Activated CD8-positive, alpha-beta memory T cell treated with anti-CD3 and anti-CD28 coated beads, Interleukin-2, amount 10 ng/mL, durations not matched to agents 7 days and 5 days (primary cell): ENCODE measurements at regions not wholly inside any gene's neighbourhood (a gene's known extent, or its start where the extent isn't known, plus 50 kb on each side); places are given as distances from the start of the nearest gene placed in this dataset.

Experiments used
- ATAC-seq: fragments of 150-1000 bp; cut with Tn5 transposase; one replicate; pipeline ENCODE4 v1.10.0; 2021; ENCODE audit warnings: moderate library complexity
- CTCF ChIA-PET: fragments of 350-600 bp; sonication (Branson Sonifier 250); formaldehyde crosslinking; loops from one replicate; lab custom pipeline; 2021; ENCODE audit warnings: antibody characterized with exemption; lab: Charles Lee
- DNase-seq: peaks from one replicate; pipeline ENCODE4 v3.0.0-alpha.2; 2020
- H3K27ac Mint-ChIP-seq: one replicate; pipeline ENCODE4 v1.8.0; 2021; ENCODE audit warnings: mild to moderate bottlenecking, mixed read lengths
- H3K27me3 Mint-ChIP-seq: one replicate; pipeline ENCODE4 v1.8.0; 2021; ENCODE audit warnings: mixed read lengths
- H3K36me3 Mint-ChIP-seq: one replicate; pipeline ENCODE4 v1.8.0; 2021; ENCODE audit warnings: mild to moderate bottlenecking, mixed read lengths
- H3K4me1 Mint-ChIP-seq: one replicate; pipeline ENCODE4 v1.8.0; 2021; ENCODE audit warnings: mixed read lengths
- H3K4me3 Mint-ChIP-seq: one replicate; pipeline ENCODE4 v1.8.0; 2021; ENCODE audit warnings: mild to moderate bottlenecking, moderate library complexity, mixed read lengths
- H3K9me3 Mint-ChIP-seq: one replicate; pipeline ENCODE4 v1.8.0; 2022; ENCODE audit warnings: low read depth, mixed read lengths

GRCh38 chr2:16135913-16136310 is 195.6 kb downstream of the MYCN start:
- no peak overlapping the region for H3K27ac Mint-ChIP-seq
- no peaks in the 10 kb centered on the region for H3K36me3 Mint-ChIP-seq
- no peaks in the 10 kb centered on the region for H3K9me3 Mint-ChIP-seq
- H3K27me3 Mint-ChIP-seq = no peaks in the 10 kb centered on the region
- ATAC-seq (no peak), DNase-seq (no peak)
- H3K4me1 Mint-ChIP-seq = no peaks in the 10 kb centered on the region
- H3K4me3 Mint-ChIP-seq = no peak overlapping the region
- CTCF ChIA-PET = no interaction called here

- Mint-ChIP-seq H3K9me3 (no peaks in the 10 kb centered on the region), H3K27me3 (no peaks in the 10 kb centered on the region), H3K4me1 (no peaks in the 10 kb centered on the region), H3K4me3 (no peak overlapping the region), H3K36me3 (no peaks in the 10 kb centered on the region), H3K27ac (no peak overlapping the region)
- DNase-seq = no peak
- CTCF ChIA-PET = no interaction called here
- ATAC-seq = no peak
These were observed 195.0 kb downstream of the MYCN start for GRCh38 chr2:16135196-16135912.

- no peaks in the 10 kb centered on the region for H3K4me1 Mint-ChIP-seq
- no peak for ATAC-seq
These were observed 194.3 kb downstream of the MYCN start for GRCh38 chr2:16134436-16135165.

GRCh38 chr2:16130906-16131400 is 190.6 kb downstream of the MYCN start:
- CTCF ChIA-PET = no interaction called here
- Mint-ChIP-seq H3K4me1 (no peaks in the 10 kb centered on the region), H3K4me3 (no peak overlapping the region), H3K36me3 (no peaks in the 10 kb centered on the region), H3K9me3 (no peaks in the 10 kb centered on the region), H3K27ac (no peak overlapping the region), H3K27me3 (no peaks in the 10 kb centered on the region)
- ATAC-seq (no peak), DNase-seq (no peak)

More at GRCh38 chr2:16134436-16135165, 194.3 kb downstream of the MYCN start:
- CTCF ChIA-PET = no interaction called here
- Mint-ChIP-seq H3K9me3 (no peaks in the 10 kb centered on the region), H3K36me3 (no peaks in the 10 kb centered on the region), H3K27ac (no peak overlapping the region), H3K4me3 (no peak overlapping the region), H3K27me3 (no peaks in the 10 kb centered on the region)
- no peak for DNase-seq

- H3K27ac Mint-ChIP-seq = no peak overlapping the region
- H3K27me3 Mint-ChIP-seq = no peaks in the 10 kb centered on the region
- H3K4me3 Mint-ChIP-seq = no peak overlapping the region
- no peaks in the 10 kb centered on the region for H3K36me3 Mint-ChIP-seq
- DNase-seq = no peak
- CTCF ChIA-PET = no interaction called here
- no peaks in the 10 kb centered on the region for H3K9me3 Mint-ChIP-seq
- H3K4me1 Mint-ChIP-seq = no peaks in the 10 kb centered on the region
- no peak for ATAC-seq
These were observed 190.2 kb downstream of the MYCN start for GRCh38 chr2:16130541-16130880.

- H3K27ac Mint-ChIP-seq = no peak overlapping the region
- CTCF ChIA-PET = no interaction called here
- no peak overlapping the region for H3K4me3 Mint-ChIP-seq
- no peaks in the 10 kb centered on the region for H3K27me3 Mint-ChIP-seq
- no peaks in the 10 kb centered on the region for H3K4me1 Mint-ChIP-seq
- no peaks in the 10 kb centered on the region for H3K9me3 Mint-ChIP-seq
- DNase-seq = no peak
- H3K36me3 Mint-ChIP-seq = no peaks in the 10 kb centered on the region
- no peak for ATAC-seq
These were observed 189.6 kb downstream of the MYCN start for GRCh38 chr2:16129716-16130540.

DNA sequence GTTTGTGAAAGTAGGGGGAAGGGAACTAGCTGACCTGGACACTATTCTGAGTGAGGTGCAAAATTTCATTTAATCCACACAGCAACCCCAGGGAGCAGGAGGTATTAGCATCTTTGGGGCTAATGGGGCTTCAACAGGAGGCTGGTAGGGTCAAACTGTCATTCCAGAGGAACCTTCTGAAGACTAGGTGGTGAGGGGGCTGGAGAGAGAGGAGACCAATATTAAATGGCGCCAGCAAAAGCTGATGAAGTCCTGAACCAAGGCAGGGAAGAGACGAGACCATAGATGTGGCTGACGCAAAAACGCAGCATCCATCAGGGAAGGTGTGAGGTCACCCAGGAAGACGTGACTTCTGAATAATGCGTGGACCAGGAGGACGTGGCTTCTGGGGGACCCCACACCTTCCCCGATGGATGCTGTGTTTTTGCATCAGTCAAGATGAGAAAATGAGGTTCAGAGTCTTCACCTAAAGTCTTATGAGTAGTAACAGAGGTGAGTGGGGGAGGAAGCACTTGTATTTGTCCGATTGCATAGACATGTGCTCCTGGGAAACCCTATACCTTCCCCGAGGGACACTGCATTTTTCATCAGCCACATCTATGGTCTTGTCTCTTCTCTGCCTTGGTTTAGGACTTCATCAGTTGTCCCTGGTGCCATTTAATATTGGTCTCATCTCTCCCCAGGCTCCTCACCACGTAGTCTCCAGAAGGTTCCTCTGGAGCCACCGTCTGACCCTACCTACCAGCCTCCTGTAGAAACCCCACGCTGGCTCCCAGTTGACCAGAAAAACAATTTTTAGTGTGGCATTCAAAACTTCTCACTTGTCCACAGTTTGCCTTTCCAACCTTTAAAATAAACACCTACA is 188.6 kb downstream of the MYCN start:
- H3K27ac Mint-ChIP-seq = no peak overlapping the region
- CTCF ChIA-PET = no interaction called here
- no peaks in the 10 kb centered on the region for H3K36me3 Mint-ChIP-seq
- no peaks in the 10 kb centered on the region for H3K4me1 Mint-ChIP-seq
- DNase-seq (no peak), ATAC-seq (no peak)
- no peaks in the 10 kb centered on the region for H3K9me3 Mint-ChIP-seq
- H3K4me3 Mint-ChIP-seq = no peak overlapping the region
- no peaks in the 10 kb centered on the region for H3K27me3 Mint-ChIP-seq

DNA sequence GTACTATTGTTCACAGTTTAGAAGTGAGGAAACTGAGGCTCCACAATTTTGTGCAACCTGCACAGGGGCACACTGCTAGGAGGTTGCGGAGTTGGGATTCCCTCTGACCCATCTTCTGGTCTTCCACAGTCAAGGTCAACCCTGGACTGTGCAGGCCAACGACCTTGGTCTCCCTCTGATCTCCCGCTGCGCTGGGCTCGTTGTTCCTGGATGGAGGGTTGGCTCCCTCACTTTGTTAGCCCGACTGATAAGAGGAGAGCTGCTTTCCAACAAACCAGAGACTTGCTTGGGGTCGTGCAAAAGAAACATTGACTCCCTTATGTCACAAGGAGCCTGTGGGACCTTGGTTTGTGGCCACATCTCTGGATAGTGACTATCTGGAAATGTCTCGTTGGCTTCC is 187.6 kb downstream of the MYCN start:
- Mint-ChIP-seq H3K9me3 (no peaks in the 10 kb centered on the region), H3K36me3 (no peaks in the 10 kb centered on the region), H3K4me1 (no peaks in the 10 kb centered on the region), H3K27ac (no peak overlapping the region), H3K27me3 (no peaks in the 10 kb centered on the region), H3K4me3 (no peak overlapping the region)
- no peak for ATAC-seq
- CTCF ChIA-PET = no interaction called here
- no peak for DNase-seq

DNA sequence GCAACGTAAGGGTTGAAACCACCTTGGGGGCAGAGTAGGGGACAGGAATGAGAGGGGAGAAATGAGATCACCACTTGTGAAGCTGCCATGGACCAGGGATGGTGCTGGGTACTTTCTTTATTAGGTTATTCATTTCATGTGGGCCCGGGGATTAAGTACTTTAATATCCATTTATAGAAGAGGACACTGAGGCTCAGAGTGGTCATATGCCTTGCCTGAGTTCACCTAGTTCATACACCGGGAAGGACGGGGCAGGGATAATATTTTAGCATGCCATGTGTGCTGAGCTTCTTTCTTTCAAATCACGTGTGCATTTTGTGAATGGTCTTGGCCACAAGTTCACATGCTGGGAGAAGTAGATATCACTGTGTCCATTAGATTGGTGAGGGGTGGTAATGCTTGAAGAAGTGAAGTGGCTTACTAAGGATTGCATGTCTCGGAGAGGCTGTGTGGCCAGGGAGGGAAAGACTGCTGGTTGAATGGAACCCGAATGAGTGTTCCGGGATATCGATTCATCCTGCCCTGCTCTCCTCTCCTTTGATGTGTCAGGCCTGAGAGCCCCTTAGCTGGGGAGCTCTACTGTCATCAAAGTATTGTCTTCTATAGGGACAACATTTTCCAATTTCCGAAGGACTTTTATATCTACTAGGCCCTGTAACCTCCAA is 187.1 kb downstream of the MYCN start:
- Mint-ChIP-seq H3K27me3 (no peaks in the 10 kb centered on the region), H3K27ac (no peak overlapping the region), H3K9me3 (no peaks in the 10 kb centered on the region), H3K4me3 (no peak overlapping the region), H3K36me3 (no peaks in the 10 kb centered on the region), H3K4me1 (no peaks in the 10 kb centered on the region)
- ATAC-seq = no peak
- no peak for DNase-seq
- CTCF ChIA-PET = interaction anchor here (0.6 to 0.9 kb wide), 2 partner anchors 15 to 1544 kb away, joined by 3 read pairs; no protein-coding TSS in a partner anchor

- H3K27ac Mint-ChIP-seq = no peak overlapping the region
- H3K4me1 Mint-ChIP-seq = no peaks in the 10 kb centered on the region
- no peaks in the 10 kb centered on the region for H3K27me3 Mint-ChIP-seq
- no peak overlapping the region for H3K4me3 Mint-ChIP-seq
- DNase-seq (no peak), ATAC-seq (no peak)
- CTCF ChIA-PET = interaction anchor here (0.6 to 0.9 kb wide), 2 partner anchors 16 to 1545 kb away, joined by 3 read pairs; no protein-coding TSS in a partner anchor
- no peaks in the 10 kb centered on the region for H3K36me3 Mint-ChIP-seq
- H3K9me3 Mint-ChIP-seq = no peaks in the 10 kb centered on the region
These were observed 186.3 kb downstream of the MYCN start for GRCh38 chr2:16126517-16127275.

DNA sequence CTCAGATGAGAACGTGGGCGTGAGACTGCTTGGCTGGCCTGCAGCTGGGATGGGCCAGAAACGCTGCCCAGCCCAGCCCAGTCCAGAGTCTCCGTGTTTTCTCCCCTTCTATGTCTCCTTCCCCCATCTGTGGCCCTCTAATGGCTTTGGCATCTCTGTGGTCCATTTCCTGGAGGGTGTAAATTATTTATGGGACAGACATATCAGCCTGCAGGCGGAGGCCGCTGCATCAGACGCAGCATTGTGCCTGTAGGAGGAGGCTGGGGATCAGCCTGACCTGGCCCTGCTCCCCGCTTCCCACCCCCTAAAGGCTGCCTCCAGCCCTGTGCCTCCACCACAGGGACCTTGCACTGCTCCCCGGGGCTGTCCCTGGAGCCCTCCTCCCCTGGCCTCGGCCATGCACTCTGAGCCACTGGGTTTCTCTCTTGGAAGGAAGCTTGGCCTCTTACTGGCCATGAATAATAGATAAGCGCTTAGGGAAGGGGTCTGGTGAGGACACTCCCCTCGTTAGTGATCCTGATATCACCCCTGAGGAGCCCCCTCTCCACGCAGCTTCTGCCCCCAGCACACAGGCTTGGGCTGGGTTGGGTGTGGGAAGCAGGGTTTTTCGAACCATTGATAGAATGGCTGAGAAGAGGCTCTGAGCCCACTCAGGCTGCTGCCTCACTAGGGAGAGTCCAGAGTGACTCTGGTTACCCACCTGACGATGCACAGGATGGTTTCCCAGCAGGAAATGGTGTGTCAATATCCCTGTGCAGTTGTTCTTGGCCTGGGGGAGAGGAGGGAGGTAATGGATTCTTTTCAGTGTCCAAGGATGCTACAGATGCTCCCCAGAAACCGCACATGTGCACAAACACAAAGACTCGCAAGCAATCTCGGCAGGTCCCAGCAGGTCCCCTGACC is 185.5 kb downstream of the MYCN start:
- Mint-ChIP-seq H3K27me3 (no peaks in the 10 kb centered on the region), H3K36me3 (no peaks in the 10 kb centered on the region)

More for the DNA sequence above, 185.5 kb downstream of the MYCN start:
- Mint-ChIP-seq H3K4me1 (no peaks in the 10 kb centered on the region), H3K4me3 (no peak overlapping the region), H3K27ac (no peak overlapping the region), H3K9me3 (no peaks in the 10 kb centered on the region)
- CTCF ChIA-PET = no interaction called here
- no peak for DNase-seq
- no peak for ATAC-seq
